ENCODE measurements at regions not wholly inside any gene's neighbourhood (a gene's known extent, or its start where the extent isn't known, plus 50 kb on each side); places are given as distances from the start of the nearest gene placed in this dataset.

- TF ChIP-seq CTCF (IDR thresholded peaks at IDR 0.05) (no peak), SIN3A (IDR thresholded peaks at IDR 0.05; ENCODE audit: borderline replicate concordance, insufficient read depth, low read depth, low read length) (no peak)
Measured at GRCh38 chr5:92364986-92365550, 982.0 kb upstream of the ARRDC3 start.
